ENCODE measurements at regions not wholly inside any gene's neighbourhood (a gene's known extent, or its start where the extent isn't known, plus 50 kb on each side); places are given as distances from the start of the nearest gene placed in this dataset.
"Not testable (repeated sequence)": the region's sequence is repeated elsewhere in the genome, so short reads cannot be mapped to it uniquely, and the experiment has no call there.

- no peak for DNase-seq
Observed at GRCh38 chr10:125264757-125265578, 104.6 kb upstream of the CTBP2 start.

DNA sequence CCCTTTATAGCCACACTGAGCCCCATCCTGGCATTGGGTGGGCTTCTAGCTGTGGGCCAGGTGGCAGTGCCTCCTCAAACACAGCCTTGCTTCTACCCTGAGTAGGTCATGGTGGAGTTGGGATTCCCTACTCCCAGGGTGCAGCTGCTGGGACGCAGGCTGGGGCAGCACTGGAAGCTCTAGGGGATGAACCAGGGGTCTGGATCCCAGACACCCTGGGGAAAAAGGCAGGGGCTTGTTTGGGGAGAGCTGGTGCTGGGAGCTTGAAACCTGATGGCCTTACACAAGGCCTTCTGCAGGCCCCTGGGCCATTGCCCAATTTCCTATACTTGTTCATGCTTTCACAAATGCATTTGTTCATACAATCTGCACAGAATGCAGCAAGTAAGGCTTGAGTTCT, 103.7 kb upstream of the CTBP2 start:
- no peak for DNase-seq

DNA sequence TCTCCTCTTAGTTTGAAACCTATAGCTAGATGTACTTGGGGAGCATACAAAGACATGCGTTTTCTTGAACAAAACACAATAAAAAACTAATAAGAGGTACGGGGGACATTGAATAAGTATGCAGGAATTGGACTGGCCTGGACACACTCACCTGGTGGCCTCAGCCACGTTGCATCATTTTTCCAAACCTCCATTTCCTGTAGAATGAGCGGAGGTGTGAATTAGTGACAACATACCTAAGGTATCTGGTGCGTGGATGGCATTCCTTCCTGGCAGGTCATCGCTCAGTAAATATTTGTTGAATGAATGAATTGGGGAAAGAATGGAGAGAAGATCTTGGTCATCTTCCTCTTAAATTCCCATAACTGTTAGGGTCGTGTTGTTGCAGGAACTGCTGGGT, 103.2 kb upstream of the CTBP2 start:
- no peak for DNase-seq

- DNase-seq, result no peak
Observed at GRCh38 chr10:125262920-125263319, 102.6 kb upstream of the CTBP2 start.

DNA sequence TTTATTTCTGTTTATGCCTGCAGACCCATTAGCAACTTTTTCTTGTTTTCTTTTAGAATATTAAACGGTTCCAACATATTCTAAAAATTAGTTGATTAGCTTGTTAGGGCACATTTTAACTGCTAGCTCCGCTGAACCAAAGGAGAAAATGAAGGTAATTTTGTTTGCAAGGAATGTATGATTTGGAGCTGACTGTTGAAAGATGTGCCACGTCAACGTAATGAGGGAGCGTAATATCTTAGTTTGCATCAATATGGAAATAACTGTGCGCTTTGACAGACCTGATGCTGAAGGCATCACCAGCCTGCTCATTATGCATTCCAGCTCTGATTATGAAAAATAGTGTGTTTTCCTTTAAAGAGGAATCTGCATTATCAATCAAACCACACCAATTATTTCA, 102.0 kb upstream of the CTBP2 start:
- no peak for DNase-seq

DNA sequence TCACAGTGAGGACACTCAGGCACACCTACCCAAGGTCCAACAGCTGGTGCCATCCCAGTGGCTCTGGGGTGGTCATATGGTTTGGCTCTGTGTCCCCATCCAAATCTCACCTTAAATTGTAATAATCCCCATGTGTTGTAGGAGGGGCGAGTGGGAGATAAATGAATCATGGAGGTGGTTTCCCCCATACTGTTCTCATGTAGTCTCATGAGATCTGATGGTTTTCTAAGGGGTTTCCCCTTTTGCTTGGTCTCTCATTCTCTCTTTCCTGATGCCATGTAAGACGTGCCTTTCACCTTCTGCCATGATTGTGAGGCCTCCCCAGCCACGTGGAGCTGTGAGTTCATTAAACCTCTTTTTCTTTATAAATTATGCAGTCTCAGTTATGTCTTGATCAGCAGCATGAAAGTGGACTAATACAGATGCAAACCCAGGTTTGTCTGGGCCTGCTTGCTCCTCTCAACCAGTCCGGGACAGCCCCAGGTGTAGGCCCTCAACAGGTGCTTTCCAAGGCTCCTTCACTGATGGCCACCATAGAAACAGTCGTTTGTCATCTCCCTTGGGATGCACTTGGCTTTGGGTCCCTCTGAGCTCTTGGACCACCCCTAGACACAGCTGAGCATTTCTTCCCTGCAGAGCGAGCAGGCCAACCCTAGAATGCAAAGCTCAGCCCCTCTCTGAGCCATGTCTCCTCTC, 101.3 kb upstream of the CTBP2 start:
- DNase-seq, result no peak

GRCh38 chr10:125260260-125260659, 99.9 kb upstream of the CTBP2 start:
- DNase-seq, result no peak

GRCh38 chr10:125259651-125260050, 99.3 kb upstream of the CTBP2 start:
- no peak for DNase-seq

GRCh38 chr10:125258676-125259075, 98.3 kb upstream of the CTBP2 start:
- no peak for DNase-seq

- DNase-seq, result no peak
Observed at GRCh38 chr10:125257521-125258108, 97.3 kb upstream of the CTBP2 start.

- no peak for DNase-seq
Observed at GRCh38 chr10:125256026-125256425, 95.7 kb upstream of the CTBP2 start.

- DNase-seq, result no peak
Observed at GRCh38 chr10:125252937-125253336, 92.6 kb upstream of the CTBP2 start.

- DNase-seq, result not testable (repeated sequence)
Observed at GRCh38 chr10:125250834-125251233, 90.5 kb upstream of the CTBP2 start.

DNA sequence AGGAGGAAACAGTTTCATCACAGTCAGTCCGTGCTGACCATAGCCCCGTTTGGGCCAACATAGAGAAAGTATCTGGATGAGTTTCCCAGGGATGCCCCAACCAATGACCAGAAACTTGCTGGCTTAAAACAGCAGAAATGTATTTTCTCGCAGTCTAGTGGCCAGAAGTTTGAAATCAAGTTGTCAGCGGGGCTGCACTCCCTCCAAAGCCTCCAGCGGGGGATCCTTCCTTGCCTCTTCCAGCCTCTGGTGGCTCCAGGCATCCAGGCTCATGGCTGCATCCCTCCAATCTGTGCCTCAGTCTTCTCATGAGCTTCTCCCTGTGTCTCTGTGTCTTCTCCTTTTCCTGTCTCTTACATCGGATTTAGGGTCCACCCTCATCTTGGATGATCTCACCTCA, 89.6 kb upstream of the CTBP2 start:
- no peak for DNase-seq

DNA sequence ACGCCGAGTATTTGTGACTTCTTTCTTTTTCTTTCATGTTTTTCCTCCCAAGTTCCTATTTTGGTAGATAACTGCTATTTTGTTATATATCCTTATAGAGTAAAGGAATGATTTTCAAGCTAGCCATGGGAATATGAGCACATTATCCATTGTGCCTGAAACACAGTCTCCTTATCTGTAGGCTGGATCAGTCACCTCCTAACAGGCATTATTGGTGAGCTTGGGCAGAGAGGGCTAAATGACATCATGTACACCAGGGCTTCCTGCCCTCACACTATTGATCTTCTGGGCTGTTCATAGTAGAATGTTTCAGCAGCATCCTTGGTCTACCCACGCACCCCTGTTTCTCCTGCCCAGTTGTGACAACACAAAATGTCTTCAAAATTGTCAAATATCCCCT, 88.1 kb upstream of the CTBP2 start:
- DNase-seq, result no peak

GRCh38 chr10:125247576-125247975, 87.2 kb upstream of the CTBP2 start:
- DNase-seq, result no peak

GRCh38 chr10:125243532-125244253, 83.3 kb upstream of the CTBP2 start:
- no peak for DNase-seq

DNA sequence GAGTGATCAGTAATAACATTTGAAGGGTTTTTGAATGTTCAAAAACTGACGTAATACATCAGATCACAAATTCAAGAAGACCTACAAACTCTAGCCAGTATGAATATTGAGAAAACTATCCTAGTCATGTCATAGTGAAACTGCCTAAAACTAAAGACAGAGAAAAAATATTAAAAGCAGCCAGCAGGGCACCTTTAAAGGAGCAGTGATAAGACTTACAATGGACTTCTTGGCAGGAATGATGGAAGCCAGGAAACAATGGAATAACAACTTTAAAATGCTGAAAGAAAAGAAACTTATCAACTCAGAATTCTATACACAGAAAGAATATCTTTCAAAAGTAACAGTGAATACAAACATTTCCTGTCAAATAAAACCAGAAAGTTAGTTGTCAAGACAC, 78.3 kb upstream of the CTBP2 start:
- no peak for DNase-seq

DNA sequence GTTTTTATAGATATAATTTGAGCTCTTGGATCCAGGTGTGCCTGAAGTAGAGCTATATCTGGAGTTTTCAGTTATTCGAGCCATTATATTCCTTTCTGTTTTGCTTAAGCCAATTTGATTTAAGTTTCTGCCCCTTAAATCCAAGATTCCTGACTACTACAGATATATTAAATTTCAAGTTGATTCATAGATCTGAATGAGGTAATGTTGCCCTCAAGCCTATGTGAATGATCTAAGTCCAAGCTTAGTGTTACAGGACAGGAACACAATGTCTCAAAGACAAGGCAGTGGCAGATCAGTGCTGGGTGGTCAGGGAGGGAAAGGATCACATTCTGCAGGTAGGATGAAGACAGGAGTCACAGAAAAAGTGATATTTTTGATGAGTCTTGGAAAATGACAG, 75.7 kb upstream of the CTBP2 start:
- DNase-seq, result no peak

DNA sequence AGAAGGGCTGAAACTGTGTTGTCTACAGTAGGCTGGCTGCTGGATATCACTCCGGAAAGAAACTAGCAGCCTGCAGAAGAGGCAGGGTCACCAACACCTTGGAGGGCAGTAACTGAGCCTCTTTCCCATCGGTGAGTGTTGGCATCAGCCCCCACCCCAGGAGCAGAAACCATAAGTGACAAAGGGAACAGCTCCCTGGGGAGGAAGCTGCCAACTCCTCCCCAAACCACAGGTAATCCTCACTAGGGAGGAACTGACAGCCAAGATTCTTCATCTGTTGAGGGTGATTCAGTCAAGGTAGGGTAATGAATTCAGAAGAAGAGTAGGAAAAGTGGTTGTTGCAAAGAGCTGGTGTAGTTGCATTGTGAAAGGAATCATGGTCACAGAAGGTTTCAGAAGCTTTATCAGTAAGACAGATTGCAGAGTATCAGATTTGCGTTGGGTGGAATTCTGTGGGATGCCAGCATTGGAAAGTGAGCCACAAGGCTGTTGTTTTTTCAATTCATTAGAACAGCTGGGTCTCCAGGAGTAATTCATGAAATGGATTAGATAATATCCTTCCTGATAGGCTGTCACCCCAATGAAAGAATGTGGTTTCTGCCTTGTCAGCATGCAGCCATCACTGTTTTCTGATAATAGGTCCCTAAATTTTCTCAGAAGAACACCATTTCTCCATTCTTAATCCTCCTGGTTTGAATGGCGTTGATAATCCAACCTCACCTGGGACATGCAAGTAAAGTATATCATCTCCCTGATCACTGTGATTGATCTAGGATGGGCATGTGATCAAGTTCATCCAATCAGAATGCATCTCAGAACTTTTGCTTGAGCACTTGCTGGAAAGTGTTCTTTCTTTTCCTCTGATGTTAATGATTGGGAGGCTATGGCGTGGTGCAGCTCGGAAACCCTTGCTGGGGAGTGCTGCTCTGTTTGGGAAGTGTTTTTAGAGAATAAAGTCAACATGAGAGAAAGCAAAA, 75.0 kb upstream of the CTBP2 start:
- DNase-seq, result no peak

GRCh38 chr10:125234576-125234975, 74.2 kb upstream of the CTBP2 start:
- DNase-seq, result not testable (repeated sequence)

DNA sequence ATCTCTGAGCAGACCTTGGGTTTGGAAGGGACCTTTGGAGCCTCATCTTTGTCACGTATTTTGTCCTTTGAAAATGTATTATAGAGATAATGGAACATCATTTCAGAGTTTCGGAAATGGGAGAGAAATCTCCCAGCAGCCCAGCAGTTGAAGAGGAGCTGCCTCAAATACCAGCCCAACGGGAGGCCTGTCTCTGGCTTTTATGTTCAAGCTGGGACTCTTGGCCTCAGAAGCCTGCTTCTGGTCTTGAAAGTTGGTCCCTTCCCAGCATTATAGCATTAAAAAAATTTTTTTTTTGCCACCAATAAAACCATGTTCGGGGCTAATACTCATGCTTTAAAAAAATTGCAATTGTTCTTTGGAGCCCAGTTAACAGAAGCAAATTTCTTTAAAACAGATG, 73.4 kb upstream of the CTBP2 start:
- DNase-seq, result no peak
